SU-DHL-6 (cell line): ENCODE measurements at regions not wholly inside any gene's neighbourhood (a gene's known extent, or its start where the extent isn't known, plus 50 kb on each side); places are given as distances from the start of the nearest gene placed in this dataset.

Experiments
- EZH2phosphoT487 ChIP-seq: fragments of 200-600 bp; sonication (generic), shearing (Covaris generic); conservative IDR thresholded peaks from 2 replicates; pipeline ENCODE4 v1.6.1; 2018; ENCODE audit warnings: mild to moderate bottlenecking, antibody characterized with exemption, low read length, moderate library complexity, mixed read lengths
- TF ChIP-seq, protein P1 (sequence below): fragments of 200-600 bp; sonication (generic); IDR thresholded peaks from one replicate; pipeline ENCODE4 v1.5.1; 2017; ENCODE audit warnings: antibody characterized with exemption, mild to moderate bottlenecking, low read length, moderate library complexity; ENCODE audit not compliant: insufficient read depth, poor library complexity, severe bottlenecking

DNA sequence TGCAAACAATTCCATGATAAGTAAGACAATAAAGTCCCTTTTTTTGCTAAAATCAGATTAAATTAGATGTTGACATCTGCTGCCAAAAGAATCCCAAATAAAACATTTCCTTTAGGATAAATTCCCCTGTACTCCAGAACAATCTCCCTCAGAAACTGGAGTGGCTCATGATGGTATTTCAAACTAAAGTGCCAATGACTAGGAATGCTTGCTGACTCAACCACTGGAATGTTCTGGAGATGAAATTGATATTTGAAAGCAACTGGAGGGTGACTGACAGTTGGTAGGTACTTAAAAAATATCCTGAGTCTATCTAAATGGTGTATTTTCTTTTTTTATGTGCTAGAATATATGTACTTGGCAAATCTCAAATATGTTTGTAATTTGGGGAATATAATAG lies 350.1 kb upstream of the TSHZ2 start:
- TF ChIP-seq EZH2phosphoT487: no peak
- TF ChIP-seq, protein P1, sequence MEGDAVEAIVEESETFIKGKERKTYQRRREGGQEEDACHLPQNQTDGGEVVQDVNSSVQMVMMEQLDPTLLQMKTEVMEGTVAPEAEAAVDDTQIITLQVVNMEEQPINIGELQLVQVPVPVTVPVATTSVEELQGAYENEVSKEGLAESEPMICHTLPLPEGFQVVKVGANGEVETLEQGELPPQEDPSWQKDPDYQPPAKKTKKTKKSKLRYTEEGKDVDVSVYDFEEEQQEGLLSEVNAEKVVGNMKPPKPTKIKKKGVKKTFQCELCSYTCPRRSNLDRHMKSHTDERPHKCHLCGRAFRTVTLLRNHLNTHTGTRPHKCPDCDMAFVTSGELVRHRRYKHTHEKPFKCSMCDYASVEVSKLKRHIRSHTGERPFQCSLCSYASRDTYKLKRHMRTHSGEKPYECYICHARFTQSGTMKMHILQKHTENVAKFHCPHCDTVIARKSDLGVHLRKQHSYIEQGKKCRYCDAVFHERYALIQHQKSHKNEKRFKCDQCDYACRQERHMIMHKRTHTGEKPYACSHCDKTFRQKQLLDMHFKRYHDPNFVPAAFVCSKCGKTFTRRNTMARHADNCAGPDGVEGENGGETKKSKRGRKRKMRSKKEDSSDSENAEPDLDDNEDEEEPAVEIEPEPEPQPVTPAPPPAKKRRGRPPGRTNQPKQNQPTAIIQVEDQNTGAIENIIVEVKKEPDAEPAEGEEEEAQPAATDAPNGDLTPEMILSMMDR: no peak
